ENCODE measurements at regions not wholly inside any gene's neighbourhood (a gene's known extent, or its start where the extent isn't known, plus 50 kb on each side); places are given as distances from the start of the nearest gene placed in this dataset.
"Not testable (repeated sequence)": the region's sequence is repeated elsewhere in the genome, so short reads cannot be mapped to it uniquely, and the experiment has no call there.

DNA sequence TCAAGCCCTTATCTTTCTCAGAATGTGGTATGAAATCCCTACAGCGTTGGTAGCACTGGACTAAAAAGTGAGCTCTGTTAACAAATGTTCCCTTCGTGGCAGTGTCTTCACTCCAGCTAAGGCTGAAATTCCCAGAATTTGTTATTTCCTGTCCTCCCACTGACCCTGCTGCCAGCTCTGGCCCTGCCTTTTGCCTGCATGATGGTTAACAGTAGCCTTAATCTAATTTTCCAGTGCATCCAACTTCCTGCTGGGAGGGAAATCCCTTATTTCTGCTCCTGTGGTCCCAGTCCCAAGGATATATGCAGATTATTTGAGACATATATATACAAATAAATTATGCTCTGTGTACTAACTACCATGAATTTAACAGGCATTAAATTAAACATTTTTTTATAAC is 157.2 kb upstream of the CARMIL1 start:
- no peak for DNase-seq

DNA sequence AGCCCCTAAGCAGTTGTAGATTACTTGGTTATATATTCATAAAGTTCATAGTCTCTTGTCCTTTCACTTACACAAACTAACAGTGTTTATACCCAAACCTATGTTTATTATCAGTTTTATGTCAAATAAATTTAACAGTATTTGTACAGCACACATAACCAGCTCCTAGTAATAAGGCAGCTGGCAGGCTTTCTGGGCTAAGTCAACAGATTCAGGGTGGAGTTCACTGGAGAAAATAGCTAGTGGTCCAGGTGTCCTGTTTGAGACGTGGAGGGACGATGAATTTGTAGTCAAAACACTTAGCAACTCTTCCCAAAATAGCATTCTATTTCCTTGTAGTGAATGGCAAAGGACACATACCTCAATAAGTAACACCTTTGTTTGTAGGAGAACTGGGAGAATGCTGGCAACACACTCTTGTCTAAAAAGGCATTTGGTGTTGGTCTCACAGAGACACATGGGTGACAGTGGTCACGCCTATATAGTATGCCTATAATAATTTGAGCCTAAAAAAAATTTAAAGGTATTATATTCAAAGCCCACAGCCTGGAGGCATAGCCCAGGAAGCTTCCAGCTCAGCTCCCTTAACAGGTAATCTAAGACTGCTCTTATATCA is 156.4 kb upstream of the CARMIL1 start:
- DNase-seq = no peak

GRCh38 chr6:25124216-25124715 is 154.9 kb upstream of the CARMIL1 start:
- no peak for DNase-seq

- DNase-seq = no peak
Measured at GRCh38 chr6:25125736-25126135, 153.4 kb upstream of the CARMIL1 start.

DNA sequence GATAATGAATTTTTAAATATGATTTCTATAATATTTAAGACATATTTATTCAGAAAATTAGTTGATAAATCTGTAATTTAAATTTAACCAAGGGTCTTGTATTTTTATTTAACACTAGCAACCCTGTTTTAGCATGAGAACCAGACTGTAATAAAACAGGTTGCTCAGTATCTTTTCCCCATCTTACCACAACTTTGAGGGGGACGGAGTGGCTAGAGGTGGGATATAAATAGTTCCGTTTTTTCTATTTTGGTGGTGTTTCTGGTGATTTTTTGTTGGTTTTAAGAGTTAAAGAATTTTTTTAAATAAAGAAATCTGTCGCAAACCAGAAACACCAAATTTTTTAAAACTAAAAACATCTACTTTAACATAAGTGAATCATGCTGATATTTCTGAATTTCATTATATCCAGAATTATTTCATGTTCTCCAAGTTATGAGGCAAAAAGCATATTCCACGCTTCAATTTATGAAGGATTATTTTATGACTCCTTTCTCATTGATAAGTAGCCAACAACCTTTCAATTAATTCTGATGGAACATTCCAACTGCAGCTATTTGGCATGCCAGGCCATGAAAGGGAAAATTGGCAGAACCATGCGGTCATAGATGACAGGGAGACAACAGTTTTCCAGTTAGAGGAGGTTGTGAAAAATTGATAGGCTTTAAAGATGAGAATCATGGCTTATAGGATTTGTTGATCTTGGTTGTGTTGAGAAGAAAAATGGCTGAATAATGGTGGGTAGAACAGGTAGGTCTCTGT is 151.9 kb upstream of the CARMIL1 start:
- no peak for DNase-seq

DNA sequence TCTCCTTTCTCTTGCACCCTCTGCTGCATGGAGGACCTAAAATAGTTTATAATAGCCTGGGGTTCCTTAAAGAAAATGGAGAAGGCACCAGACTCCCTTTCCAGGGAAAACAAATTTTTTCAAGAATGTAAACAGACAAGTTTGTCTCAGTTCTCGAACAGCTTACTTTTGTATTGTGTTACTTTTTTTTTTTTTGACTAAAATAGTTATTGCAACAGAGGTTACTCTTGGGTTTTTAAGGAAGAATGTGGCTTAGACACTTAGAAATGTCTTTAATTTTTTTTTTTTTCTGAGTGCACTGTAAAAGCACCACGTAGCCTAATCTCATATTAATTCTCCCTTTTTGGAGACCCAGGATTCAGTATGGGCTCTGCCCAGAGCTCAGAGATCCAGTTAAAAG is 148.7 kb upstream of the CARMIL1 start:
- DNase-seq = no peak

DNA sequence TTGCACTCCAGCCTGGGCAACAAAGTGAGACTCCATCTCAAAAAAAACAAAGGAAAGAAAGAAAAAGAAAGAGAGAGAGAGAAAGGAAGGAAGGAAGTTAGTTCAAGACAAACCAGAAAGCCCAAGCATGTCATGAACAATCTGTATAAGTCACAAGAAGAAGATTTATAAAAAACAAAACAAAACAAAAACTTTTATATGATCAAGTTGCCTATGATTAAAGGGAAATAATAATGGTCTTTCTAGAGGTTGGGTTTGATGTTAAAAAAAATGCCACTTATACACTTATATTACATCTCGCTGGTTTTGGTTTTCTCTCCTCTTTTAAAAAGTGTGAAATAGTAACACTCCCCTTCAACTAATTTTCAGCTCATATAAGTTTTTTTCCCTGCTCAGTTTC is 146.2 kb upstream of the CARMIL1 start:
- DNase-seq = no peak

- DNase-seq = no peak
Measured at GRCh38 chr6:25133568-25133967, 145.6 kb upstream of the CARMIL1 start.

- DNase-seq = no peak
Measured at GRCh38 chr6:25136854-25137253, 142.3 kb upstream of the CARMIL1 start.

GRCh38 chr6:25137480-25137879 is 141.7 kb upstream of the CARMIL1 start:
- no peak for DNase-seq

- peak in 1 of 56 donors; percentile 34 for DNase-seq
Measured at GRCh38 chr6:25137916-25138232, 141.3 kb upstream of the CARMIL1 start.

DNA sequence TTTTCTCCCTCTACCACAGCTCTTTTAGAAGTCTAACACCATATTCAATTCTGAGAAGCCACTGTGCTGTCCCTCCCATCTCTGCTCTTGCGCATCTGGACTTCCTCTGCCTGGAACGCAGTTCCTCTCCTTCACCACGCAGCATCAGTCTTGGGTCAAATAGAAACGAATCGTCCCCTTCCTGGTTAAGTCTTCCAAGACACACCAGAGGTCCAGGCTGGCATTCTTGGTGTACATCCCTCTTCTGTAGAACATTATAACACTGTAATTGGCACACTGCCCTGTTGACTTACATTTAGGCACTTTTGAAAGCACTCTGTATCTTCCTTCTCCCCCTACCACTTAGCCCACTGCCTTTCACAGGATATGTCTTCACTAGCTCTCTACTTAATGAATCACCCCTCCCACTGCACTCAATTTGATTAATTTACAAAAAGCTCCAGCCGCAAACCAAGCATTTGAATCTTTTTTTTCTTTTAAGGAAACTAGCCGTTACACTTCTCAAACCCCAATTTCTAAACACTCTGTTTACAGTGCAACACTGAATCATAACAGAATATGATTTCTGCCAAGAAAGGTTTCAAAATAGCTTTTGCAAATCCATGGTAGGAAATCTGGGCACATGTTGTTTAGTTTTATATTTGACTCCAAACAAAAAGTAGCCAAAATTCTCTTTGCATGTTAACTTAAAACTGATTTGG is 140.8 kb upstream of the CARMIL1 start:
- peak in 31 of 56 donors; percentile 0 to 48 (median 14) for DNase-seq

DNA sequence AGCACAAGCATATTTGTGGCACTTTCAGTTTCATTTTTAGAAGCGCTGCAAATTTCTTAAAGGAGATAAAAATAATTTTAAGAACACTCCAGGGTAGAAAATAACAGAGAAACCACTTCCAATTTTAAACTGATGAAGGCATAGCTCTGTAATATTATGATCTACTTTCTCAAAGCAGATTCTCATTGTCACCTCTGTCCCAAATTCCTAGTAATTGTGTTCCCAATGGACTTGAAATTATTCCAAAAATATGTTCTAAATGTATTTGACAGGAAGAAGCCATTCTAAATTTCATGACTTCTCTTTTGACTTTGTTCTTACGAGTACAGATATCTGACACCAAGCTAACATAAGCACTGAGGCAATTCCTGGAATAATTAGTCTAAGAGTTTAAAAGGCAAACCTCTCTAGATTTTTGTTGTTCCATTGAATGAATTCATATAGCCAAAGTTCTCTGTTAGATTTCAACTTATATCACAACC is 140.2 kb upstream of the CARMIL1 start:
- no peak for DNase-seq

- not testable (repeated sequence) for DNase-seq
Measured at GRCh38 chr6:25139608-25140007, 139.6 kb upstream of the CARMIL1 start.

DNA sequence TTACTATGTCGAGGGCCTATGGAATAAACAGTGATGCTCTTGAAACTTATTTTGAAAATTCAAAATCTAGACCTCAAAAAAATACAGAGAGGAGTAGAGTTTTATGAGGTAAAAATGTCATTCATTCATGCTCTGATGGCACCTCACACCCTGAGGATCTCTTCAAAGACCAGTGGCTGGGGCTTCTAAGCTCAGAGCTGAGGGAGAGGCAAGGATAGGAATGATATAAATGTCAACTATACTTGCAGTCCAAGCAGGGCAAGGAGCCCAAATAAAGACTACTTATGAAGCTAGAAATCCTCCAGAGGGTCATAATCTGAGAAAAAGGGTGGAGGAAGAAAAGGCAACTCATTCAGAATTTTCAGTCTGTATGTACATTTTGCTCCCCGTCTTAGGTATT is 136.7 kb upstream of the CARMIL1 start:
- DNase-seq = no peak

GRCh38 chr6:25144919-25145318 is 134.3 kb upstream of the CARMIL1 start:
- no peak for DNase-seq

DNA sequence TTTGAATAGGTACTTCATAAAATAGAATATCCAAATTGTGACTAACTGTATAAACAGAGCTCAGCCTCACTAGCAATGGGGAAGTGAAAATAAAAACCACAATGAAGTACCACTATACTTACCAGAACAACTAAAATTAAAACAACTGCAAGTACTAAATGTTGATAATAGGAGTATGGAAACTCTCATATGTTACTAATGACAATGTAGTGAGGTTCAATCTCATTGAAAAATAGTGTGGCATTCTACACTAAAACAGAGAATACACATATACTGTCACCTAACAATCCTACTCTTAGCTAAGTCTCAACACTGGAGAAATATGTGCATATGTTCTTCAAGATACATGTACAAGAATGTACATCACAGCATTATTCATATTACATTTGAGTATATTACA is 132.0 kb upstream of the CARMIL1 start:
- no peak for DNase-seq

- DNase-seq = no peak
Measured at GRCh38 chr6:25150031-25150430, 129.1 kb upstream of the CARMIL1 start.

GRCh38 chr6:25150863-25151262 is 128.3 kb upstream of the CARMIL1 start:
- DNase-seq = no peak

DNA sequence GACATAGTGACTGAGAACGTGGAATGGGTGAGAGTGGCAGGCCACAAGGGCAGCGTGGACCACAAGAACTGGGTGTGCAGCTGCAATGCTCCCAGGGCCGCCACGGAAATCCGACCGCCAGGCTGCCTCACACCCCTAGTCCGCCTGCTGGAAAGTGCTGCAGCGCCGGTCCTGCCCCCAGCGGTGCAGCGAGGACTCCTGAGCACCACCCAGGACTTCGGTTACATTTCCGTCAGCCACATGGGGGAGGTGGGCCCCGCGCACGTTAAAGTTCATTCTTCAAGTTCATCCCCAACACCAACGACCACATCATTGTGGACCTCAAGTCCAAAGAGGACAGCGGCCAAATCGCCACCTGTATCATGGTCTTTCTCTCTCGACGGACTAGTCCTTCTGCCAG is 126.1 kb upstream of the CARMIL1 start:
- DNase-seq = no peak

GRCh38 chr6:25154034-25154596 is 125.1 kb upstream of the CARMIL1 start:
- no peak for DNase-seq

DNA sequence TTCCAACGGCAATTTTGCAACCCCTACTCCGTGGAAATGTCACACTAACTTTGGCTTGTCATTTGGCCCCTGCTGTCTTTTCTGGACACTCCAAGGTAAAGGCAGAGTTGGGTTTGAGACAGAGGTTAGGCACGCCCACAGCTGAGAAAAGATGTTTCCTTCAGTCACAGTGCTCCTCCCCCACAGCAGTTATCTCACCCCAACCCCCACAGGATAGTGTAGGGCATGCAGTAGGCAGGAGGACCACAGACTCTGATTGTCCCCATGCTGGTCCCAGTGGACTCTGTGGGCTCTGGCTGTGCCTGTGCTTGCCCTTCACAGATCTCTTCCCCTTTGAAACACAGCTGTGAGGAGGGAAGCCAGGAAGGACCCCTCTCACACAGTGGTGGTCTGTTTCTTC is 124.0 kb upstream of the CARMIL1 start:
- no peak for DNase-seq

Data from amygdala (tissue), 56 donors.